CD14-positive monocyte (primary cell): ENCODE measurements at regions not wholly inside any gene's neighbourhood (a gene's known extent, or its start where the extent isn't known, plus 50 kb on each side); places are given as distances from the start of the nearest gene placed in this dataset.

ENCODE experiments used
- DNase-seq, 3 donors: peaks; one replicate each; pipeline ENCODE4 v3.0.0-alpha.2; 2011 to 2022
- H2AFZ ChIP-seq: 2 replicates; pipeline ENCODE4 v1.6.0; 2012; ENCODE audit warnings: mild to moderate bottlenecking, low read depth, low read length, inconsistent platforms; ENCODE audit not compliant: insufficient read depth, poor library complexity, severe bottlenecking
- H3K27ac ChIP-seq, 2 donors: 1 replicate in 1 of 2; 2 replicates in 1 of 2; pipeline ENCODE4 v1.5.1; 2012 to 2013; ENCODE audit warnings: low read length in 2 of 2, control low read depth in 1 of 2, inconsistent platforms in 1 of 2, low read depth in 1 of 2, mild to moderate bottlenecking in 1 of 2
- H3K27me3 ChIP-seq, 2 donors: one replicate each; pipeline versions ENCODE4 v1.6.0 to v1.6.1; 2011 to 2013; ENCODE audit warnings: low read length in 2 of 2; ENCODE audit not compliant: control insufficient read depth in 2 of 2, insufficient read depth in 2 of 2
- H3K36me3 ChIP-seq, 2 donors: replicated peaks in 1 of 2; 1 replicate in 1 of 2; 2 replicates in 1 of 2; pipeline versions ENCODE4 v1.5.1 to v1.6.1; 2012 to 2013; ENCODE audit warnings: low read length in 2 of 2, control low read depth in 1 of 2, inconsistent platforms in 1 of 2, mild to moderate bottlenecking in 1 of 2; ENCODE audit not compliant: insufficient read depth in 2 of 2, control insufficient read depth in 1 of 2
- H3K4me1 ChIP-seq, 2 donors: 1 replicate in 1 of 2; 2 replicates in 1 of 2; pipeline versions ENCODE4 v1.5.1 to v1.6.1; 2012 to 2013; ENCODE audit warnings: low read length in 2 of 2, control low read depth in 1 of 2, inconsistent platforms in 1 of 2, mild to moderate bottlenecking in 1 of 2, moderate library complexity in 1 of 2; ENCODE audit not compliant: insufficient read depth in 2 of 2, control insufficient read depth in 1 of 2
- H3K4me2 ChIP-seq: replicated peaks from 2 replicates; pipeline ENCODE3; 2012; ENCODE audit warnings: low read length, moderate library complexity, mild to moderate bottlenecking; ENCODE audit not compliant: poor library complexity, severe bottlenecking; ENCODE audit errors: extremely low read depth
- H3K4me3 ChIP-seq, 3 experiments: fragments of 200-600 bp in 1 of 3; sonication (generic) in 1 of 3; replicated peaks in 1 of 3; 1 replicate in 2 of 3; 2 replicates in 1 of 3; pipeline ENCODE4 v1.5.1; 2011 to 2013; ENCODE audit warnings: low read length in 3 of 3, mild to moderate bottlenecking in 3 of 3, control low read depth in 2 of 3, low read depth in 2 of 3, inconsistent platforms in 1 of 3, moderate library complexity in 1 of 3
- H3K79me2 ChIP-seq: 2 replicates; pipeline ENCODE4 v1.6.0; 2012; ENCODE audit warnings: mild to moderate bottlenecking, control low read depth, inconsistent platforms, low read length, moderate library complexity; ENCODE audit not compliant: insufficient read depth
- H3K9ac ChIP-seq: 2 replicates; pipeline ENCODE4 v1.6.0; 2017; ENCODE audit warnings: low read length, mild to moderate bottlenecking; ENCODE audit not compliant: insufficient read depth, poor library complexity, severe bottlenecking
- H3K9me3 ChIP-seq, 2 donors: replicated peaks in 1 of 2; 1 replicate in 1 of 2; 2 replicates in 1 of 2; pipeline versions ENCODE4 v1.5.1 to v1.6.1; 2012 to 2013; ENCODE audit warnings: low read length in 2 of 2, control low read depth in 1 of 2; ENCODE audit not compliant: control insufficient read depth in 1 of 2, insufficient read depth in 1 of 2
- H4K20me1 ChIP-seq: 2 replicates; pipeline ENCODE4 v1.6.0; 2012; ENCODE audit warnings: mild to moderate bottlenecking, low read length, control low read depth, moderate library complexity; ENCODE audit not compliant: insufficient read depth
- H3K27ac Mint-ChIP-seq, 7 donors: one replicate each; pipeline ENCODE4 v1.8.0; 2020; ENCODE audit warnings: mild to moderate bottlenecking in 7 of 7, mixed read lengths in 7 of 7, moderate library complexity in 6 of 7, inconsistent platforms in 2 of 7
- H3K27me3 Mint-ChIP-seq, 3 donors: one replicate each; pipeline ENCODE4 v1.8.0; 2021 to 2022; ENCODE audit warnings: low read depth in 3 of 3, mild to moderate bottlenecking in 3 of 3, mixed read lengths in 3 of 3, moderate library complexity in 3 of 3, inconsistent platforms in 1 of 3
- H3K36me3 Mint-ChIP-seq, 2 donors: one replicate each; pipeline ENCODE4 v1.8.0; 2020; ENCODE audit warnings: mixed read lengths in 2 of 2, inconsistent platforms in 1 of 2, mild to moderate bottlenecking in 1 of 2
- H3K4me1 Mint-ChIP-seq: one replicate; pipeline ENCODE4 v1.8.0; 2020; ENCODE audit warnings: mild to moderate bottlenecking, mixed read lengths
- H3K4me3 Mint-ChIP-seq, 2 donors: one replicate each; pipeline ENCODE4 v1.8.0; 2020; ENCODE audit warnings: mild to moderate bottlenecking in 2 of 2, mixed read lengths in 2 of 2, moderate library complexity in 1 of 2
- H3K9me3 Mint-ChIP-seq, 7 donors: one replicate each; pipeline ENCODE4 v1.8.0; 2020 to 2022; ENCODE audit warnings: mixed read lengths in 7 of 7, mild to moderate bottlenecking in 6 of 7, moderate library complexity in 6 of 7, inconsistent platforms in 2 of 7
- CTCF ChIP-seq: fragments of 200-600 bp; IDR thresholded peaks from one replicate; pipeline ENCODE4 v1.8.0; 2022; ENCODE audit warnings: antibody characterized with exemption, mild to moderate bottlenecking
- WGBS: methylation state at CpG from one replicate; pipeline ENCODE4 v1.1.5; 2013; ENCODE audit warnings: missing lambda C conversion rate; ENCODE audit not compliant: insufficient coverage; 5-methylcytosine and 5-hydroxymethylcytosine counted together
- intact Hi-C, 2 donors: fragments of 100-400 bp; cut with micrococcal nuclease; formaldehyde crosslinking; loops; one replicate each; pipeline versions ENCODE4 v1.15.0 to v1.15.1; 2023

GRCh38 chr3:132161608-132162007 lies 126.8 kb upstream of the CPNE4 start:
- H3K27ac Mint-ChIP-seq, result no peak overlapping the region
- no peak overlapping the region for H3K27ac ChIP-seq
- no peaks in the 10 kb centered on the region for H3K4me1 ChIP-seq
- peaks cover 5% of the 10 kb centered on the region in 2 donors for H3K27me3 ChIP-seq
- H3K4me1 Mint-ChIP-seq, result no peaks in the 10 kb centered on the region
- H3K4me3 Mint-ChIP-seq, result no peak overlapping the region
- H3K4me2 ChIP-seq, result no peak overlapping the region
- H2AFZ ChIP-seq, result no peak overlapping the region
- H3K27me3 Mint-ChIP-seq, result peaks cover 2 to 17% (median 4%) of the 10 kb centered on the region in 3 donors
- H3K9me3 ChIP-seq, result no peaks in the 10 kb centered on the region
- peaks cover 0 to 4% (median 0%) of the 10 kb centered on the region in 7 donors for H3K9me3 Mint-ChIP-seq
- no peak for DNase-seq
- H4K20me1 ChIP-seq, result no peaks in the 10 kb centered on the region
- WGBS, result no CpG with 5 or more reads among the region's 1 CpG
- H3K9ac ChIP-seq, result no peak overlapping the region
- no peak overlapping the region for H3K4me3 ChIP-seq
- no peaks in the 10 kb centered on the region for H3K36me3 Mint-ChIP-seq
- no peaks in the 10 kb centered on the region for H3K36me3 ChIP-seq
- no peak for TF ChIP-seq CTCF
- intact Hi-C loops, result no loop called here
- H3K79me2 ChIP-seq, result no peaks in the 10 kb centered on the region

- Mint-ChIP-seq H3K36me3 (no peaks in the 10 kb centered on the region), H3K4me3 (no peak overlapping the region), H3K9me3 (peaks cover 0 to 4% (median 0%) of the 10 kb centered on the region in 7 donors), H3K4me1 (no peaks in the 10 kb centered on the region), H3K27ac (no peak overlapping the region), H3K27me3 (peaks cover 2 to 10% (median 2%) of the 10 kb centered on the region in 3 donors)
- Histone ChIP-seq H3K27me3 (peaks cover 0 to 2% of the 10 kb centered on the region in 2 donors), H3K36me3 (no peaks in the 10 kb centered on the region), H3K9ac (no peak overlapping the region), H3K4me2 (no peak overlapping the region), H3K4me3 (no peak overlapping the region), H2AFZ (no peak overlapping the region), H3K9me3 (no peaks in the 10 kb centered on the region), H3K27ac (no peak overlapping the region), H3K79me2 (no peaks in the 10 kb centered on the region), H3K4me1 (no peaks in the 10 kb centered on the region), H4K20me1 (no peaks in the 10 kb centered on the region)
- TF ChIP-seq CTCF, result no peak
- 63% methylated on average over 1 of the region's 1 CpG for WGBS
- intact Hi-C loops, result no loop called here
- no peak for DNase-seq
Observed at GRCh38 chr3:132164469-132165092, 129.8 kb upstream of the CPNE4 start.
